NCI-H524 treated with DMSO at 0.1 percent for 48 hours (cell line): ENCODE measurements at regions not wholly inside any gene's neighbourhood (a gene's known extent, or its start where the extent isn't known, plus 50 kb on each side); places are given as distances from the start of the nearest gene placed in this dataset.
"Not testable (repeated sequence)": the region's sequence is repeated elsewhere in the genome, so short reads cannot be mapped to it uniquely, and the experiment has no call there.

ENCODE experiments used
- DNase-seq: peaks from one replicate; lab custom pipeline; 2025; lab: John Stamatoyannopoulos, UW

DNA sequence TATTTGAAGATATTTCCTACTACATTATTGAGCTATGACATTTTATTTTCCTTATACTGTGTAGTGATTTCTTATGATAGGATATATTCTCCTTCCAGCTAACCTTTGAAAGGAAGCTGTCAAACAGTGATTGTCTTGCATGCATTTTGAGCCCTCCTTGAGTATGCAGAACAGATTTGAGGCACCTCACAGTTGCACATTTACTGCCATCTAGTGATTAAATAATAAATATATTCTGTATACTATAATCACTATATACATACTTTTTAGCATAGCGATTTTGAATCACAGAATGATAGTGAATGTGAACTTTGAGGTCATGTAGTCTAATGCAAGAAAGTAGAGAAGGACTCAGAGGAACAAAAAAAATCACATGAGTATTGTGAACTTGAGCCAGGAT, 268.4 kb upstream of the CDH19 start:
- DNase-seq = no peak

DNA sequence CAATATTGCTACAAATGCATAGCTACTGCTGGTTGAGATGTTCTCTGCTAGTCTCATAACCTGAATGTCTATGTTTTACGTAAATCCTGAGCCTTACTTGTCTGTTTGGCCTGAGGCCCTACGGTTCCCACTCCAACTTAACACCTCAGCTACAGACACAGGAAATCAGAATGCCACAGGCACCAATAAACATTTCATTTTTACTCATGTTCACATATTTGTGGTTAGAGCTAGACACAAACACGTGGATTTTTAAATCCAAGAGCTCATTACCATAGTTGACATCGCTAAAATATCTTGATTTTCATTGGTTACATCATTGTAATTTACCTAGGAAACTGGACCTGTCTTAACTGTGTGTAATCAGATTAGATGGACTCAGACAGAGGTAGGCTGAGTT, 263.8 kb upstream of the CDH19 start:
- no peak for DNase-seq

GRCh38 chr18:66866427-66866940, 262.6 kb upstream of the CDH19 start:
- DNase-seq = not testable (repeated sequence)

DNA sequence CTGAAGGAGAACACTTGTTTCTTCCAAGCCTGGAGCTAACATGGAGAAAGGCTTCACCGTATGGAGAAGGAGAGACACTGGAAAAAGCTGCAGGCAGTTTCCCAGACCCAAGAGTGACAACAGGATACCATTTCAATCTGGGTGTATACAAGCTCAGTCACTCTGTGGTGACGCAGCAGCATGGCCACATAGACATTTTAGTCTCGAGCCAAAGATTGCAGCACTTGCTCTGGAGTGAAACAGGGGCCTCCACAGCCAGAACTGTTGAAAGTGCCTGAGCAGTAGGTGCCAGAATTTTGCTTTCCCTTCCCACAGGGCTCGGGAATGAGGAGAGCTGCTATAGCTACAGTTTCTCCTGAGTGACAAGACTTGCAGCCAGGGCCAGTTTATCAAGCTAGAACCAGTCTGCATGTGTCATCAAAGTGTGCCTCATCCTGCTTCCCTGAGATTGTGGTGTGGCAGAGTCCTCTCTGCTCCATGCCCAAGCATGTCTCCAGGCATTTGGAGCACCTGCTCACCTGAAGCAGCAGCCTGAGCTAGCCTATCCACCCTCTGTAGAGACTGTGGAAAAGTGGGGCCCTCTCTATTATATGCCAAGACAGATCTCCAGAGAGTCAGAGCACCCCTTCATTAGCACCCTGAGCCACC, 234.6 kb upstream of the CDH19 start:
- no peak for DNase-seq

DNA sequence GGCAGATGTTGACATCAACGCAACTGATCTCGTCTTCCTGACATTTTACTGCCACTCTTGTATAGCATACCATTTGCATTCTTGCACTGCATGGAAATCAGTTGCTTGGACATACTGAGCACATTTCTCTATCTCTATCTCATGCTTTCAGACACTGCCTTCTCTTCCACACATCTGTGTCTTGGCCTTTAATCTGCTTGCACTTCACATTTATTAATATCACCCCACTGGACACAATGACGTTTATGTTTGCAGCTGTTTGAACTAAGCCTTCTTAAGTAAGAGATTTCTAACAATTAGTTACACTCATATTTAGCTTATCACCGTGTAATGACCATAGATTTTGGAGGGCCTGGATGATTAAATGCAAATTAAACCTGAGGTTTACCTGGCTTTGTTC, 229.8 kb upstream of the CDH19 start:
- no peak for DNase-seq

DNA sequence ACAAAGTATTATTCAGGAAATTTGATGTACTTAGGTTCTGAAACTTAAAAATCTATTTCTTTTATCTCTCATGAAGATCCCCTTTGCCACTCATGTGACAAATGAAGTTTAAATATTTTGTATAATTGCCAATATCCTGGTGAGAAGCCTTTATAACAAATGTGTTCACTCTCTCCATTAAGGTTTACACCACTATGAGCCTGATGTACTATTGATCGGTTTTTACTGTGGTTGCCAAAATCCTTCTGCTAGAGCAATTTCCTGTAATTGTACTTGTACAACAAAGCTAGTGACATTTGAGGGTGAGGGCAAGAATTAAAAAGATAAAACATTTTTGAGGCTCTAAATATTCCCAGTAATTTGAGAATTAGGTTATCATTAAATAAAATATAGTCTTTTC, 222.3 kb upstream of the CDH19 start:
- DNase-seq = no peak

DNA sequence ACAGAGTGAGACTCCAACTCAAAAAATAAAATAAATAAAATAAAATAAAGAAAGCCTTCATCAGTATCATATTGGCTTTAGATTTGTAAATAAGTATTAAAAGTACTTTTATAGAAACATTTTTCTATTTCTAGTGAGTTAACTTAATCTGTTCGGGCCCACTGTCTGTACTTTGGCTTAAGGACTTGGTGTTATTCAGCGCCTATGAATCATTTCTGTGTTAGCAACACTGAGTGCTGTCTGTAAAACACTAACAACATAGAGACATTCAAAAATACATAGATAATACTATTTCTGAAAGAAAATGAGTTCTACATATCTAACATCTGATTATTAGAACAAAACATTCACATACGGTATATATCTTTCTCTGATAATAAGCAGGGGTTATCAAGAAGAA, 221.5 kb upstream of the CDH19 start:
- DNase-seq = no peak

- DNase-seq = no peak
Measured at GRCh38 chr18:66819235-66819634, 215.3 kb upstream of the CDH19 start.

- DNase-seq = no peak
Measured at GRCh38 chr18:66813138-66813537, 209.2 kb upstream of the CDH19 start.

DNA sequence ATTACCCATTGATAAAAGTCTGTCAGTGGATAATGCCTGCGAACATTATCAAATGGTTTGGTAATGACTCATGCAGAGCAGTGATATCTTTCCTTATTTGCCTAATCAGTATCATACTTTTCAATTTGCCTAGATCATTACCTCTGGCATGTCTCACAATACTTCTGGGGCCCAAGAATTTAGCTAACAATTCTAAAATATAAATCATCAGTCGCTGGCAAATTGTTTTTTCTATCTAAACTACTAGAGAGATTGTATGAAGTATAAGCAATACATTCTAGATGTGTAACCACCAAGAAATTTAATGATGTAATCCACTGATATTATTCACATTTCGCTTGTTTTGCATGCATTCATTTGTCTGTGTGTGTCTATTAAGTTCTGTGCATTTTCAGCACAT, 191.2 kb upstream of the CDH19 start:
- DNase-seq = no peak

GRCh38 chr18:66792466-66792865, 188.6 kb upstream of the CDH19 start:
- DNase-seq = no peak

GRCh38 chr18:66780609-66781008, 176.7 kb upstream of the CDH19 start:
- DNase-seq = no peak

- DNase-seq = no peak
Measured at GRCh38 chr18:66778048-66778447, 174.2 kb upstream of the CDH19 start.

DNA sequence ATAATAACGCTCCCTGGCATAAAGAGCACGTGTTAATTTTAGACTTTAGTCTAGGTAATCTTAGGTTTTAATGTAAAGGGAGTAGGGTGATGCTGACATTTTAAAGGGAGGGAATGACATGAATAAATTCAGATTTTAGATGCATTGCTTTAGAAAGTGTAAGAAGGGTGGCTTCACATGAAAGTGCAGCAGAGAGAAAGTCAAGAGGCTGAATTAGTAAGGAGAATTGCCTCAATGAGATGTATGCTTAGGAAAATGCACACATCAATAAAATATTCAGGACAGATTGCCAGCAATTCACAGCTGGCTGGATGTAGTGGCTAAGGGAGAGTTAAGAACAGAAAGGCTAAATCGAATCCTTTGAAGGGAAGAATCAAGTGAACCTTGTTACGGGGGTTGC, 165.5 kb upstream of the CDH19 start:
- DNase-seq = no peak

DNA sequence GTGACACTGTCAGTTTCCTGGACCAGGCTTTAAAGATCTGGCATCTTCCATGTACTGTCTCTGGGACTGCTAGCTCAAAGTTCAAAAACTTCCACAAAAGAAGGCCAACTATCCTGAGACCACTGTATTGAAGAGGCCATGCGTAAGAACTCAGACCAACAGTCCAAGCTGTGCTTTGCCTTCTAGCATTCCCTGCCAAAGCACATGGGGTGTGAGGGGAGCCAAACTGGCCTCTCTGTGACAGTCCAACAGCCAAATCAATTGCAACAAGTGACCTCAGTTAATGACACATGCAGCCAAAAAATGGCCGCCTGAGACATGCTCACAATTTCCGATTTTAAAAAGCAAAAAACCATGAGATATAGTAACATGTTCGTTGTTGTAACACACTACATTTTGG, 160.3 kb upstream of the CDH19 start:
- no peak for DNase-seq

GRCh38 chr18:66761166-66761565, 157.3 kb upstream of the CDH19 start:
- DNase-seq = no peak

DNA sequence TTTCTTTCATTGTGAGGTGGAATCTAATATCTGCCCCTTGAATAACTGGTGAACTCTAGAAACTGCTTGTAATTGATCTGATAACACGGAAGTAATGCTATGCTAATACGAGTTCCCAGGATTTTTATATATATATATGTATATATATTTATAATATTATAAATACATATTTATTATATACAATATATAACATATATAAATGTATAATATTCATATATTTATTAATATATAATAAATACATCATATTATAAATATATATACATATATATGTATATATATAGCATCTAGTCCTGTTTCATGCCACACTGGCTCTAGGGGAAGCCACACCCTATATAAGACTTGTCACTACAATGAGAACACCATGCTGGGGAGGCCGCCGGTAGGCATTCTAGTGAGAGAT, 156.7 kb upstream of the CDH19 start:
- no peak for DNase-seq

DNA sequence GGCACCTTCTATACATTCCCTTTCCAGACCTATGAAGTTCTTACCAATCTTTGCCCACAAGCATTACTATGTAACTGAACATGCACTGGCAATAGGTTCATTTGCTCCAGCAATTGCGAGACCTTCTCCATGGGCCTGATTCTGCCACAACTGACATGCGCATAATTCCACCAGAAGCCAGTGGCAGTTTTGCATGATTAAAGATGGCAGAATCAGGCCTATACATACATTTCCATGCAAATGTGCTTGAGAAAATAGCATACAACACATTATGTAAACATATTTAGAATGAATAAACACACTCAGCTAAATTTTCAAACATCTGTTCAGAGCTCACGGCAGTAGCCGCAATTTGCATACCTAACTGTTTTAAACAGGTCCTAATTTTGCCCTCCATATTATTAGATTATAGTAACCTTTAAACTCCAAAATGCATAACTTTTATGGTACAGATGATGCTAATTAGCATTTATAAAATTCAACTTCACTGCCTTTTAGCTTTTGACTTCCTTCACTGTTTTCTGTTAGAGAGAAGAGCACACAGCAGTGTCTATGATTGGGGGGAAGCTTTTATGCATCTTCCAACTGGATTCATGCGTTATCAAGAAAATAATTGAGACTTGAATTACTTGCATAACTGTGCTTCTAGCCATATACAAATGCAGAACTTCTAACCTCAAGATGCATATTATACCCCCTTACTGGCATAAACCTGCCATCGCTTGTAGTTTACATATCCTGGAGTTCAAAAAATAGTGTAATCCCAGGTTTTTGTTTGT, 155.3 kb upstream of the CDH19 start:
- DNase-seq = no peak

GRCh38 chr18:66757946-66758345, 154.1 kb upstream of the CDH19 start:
- DNase-seq = no peak

DNA sequence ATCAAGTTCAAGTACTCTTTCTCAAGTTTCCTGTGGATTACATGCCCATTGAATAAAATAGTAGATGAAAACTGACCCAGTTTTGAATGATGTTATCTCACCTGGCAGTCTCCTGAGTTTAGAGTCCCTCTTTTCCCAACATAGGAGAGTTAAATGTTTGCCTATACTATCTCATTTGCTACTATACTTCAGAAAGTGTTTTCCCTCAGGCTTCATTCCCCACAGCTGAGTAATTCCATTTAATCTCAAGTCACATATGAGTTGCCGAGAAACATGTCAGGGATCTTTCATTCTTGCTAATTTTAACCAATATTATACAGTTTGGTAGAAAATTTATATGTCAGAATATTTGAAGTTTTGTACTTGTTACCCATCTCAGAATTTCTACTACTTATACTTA, 150.4 kb upstream of the CDH19 start:
- no peak for DNase-seq

DNA sequence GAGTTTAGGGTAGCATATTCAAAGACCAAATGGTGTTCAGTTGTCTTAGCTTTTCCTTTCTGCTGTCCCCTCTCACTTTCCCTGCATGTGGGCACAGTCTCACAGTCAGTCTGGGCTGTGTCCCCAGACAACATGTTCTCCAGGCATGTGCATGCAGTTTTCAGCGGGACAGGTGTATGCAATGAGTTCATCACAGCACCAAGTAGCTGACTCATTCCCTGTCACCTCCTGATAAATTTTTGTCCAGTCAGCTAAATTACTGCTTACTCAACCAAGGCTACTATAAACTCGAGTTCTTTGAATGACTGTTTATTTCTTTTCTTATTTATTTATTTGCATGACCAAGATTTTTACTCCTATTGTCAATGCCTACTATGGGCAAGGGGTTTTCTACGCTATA, 148.8 kb upstream of the CDH19 start:
- DNase-seq = no peak

DNA sequence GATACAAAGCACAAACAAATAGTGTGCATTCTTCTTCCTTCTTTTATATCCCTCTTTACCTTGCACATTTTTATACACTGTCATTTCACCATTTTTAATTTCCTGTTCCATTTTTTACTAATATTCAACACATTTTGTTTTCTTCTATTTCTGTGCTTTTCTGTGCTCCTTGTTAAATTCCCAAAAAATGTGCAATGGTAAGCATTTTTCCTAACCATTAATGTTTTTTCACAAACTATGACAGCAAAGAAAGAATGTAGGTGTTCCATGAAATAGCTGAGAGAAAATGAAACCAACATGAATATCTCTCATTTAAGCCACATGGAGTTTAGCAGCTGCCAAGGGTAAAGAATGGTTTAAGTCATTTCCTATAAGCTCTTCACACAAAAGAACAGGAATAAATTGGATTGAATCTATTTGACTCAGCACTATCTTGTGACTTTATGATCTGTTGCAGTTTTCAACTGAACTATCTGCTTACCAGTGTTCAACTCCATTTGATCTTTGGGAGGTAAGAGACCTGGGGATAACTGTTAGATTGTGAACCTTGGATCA, 145.7 kb upstream of the CDH19 start:
- no peak for DNase-seq

- DNase-seq = no peak
Measured at GRCh38 chr18:66749030-66749429, 145.1 kb upstream of the CDH19 start.
